Vagina (tissue), 2 donors: ENCODE measurements at regions not wholly inside any gene's neighbourhood (a gene's known extent, or its start where the extent isn't known, plus 50 kb on each side); places are given as distances from the start of the nearest gene placed in this dataset.

Source experiments
- DNase-seq, 2 donors: peaks; one replicate each; pipeline ENCODE4 v3.0.0-alpha.2; 2017; ENCODE audit errors: extremely low spot score in 2 of 2
- H3K27ac ChIP-seq: fragments of 200-600 bp; sonication (generic); one replicate; pipeline ENCODE4 v1.5.1; 2019
- H3K27me3 ChIP-seq: fragments of 200-600 bp; sonication (generic); one replicate; pipeline ENCODE4 v1.5.1; 2019
- H3K36me3 ChIP-seq, 2 donors: fragments of 200-600 bp; sonication (generic); one replicate each; pipeline ENCODE4 v1.5.1; 2017 to 2019
- H3K4me1 ChIP-seq: fragments of 200-600 bp; sonication (generic); one replicate; pipeline ENCODE4 v1.5.1; 2019
- H3K4me3 ChIP-seq, 2 donors: fragments of 200-600 bp; sonication (generic); 1 replicate in 1 of 2; 2 replicates in 1 of 2; pipeline ENCODE4 v1.5.1; 2016 to 2019
- H3K9me3 ChIP-seq: fragments of 200-600 bp; sonication (generic); one replicate; pipeline ENCODE4 v1.5.1; 2019
- POLR2A ChIP-seq, 2 donors: fragments of 450-650 bp; IDR thresholded peaks; one replicate each; pipeline ENCODE4 v1.6.1; 2017; ENCODE audit warnings: antibody characterized with exemption in 2 of 2, mild to moderate bottlenecking in 2 of 2, moderate library complexity in 2 of 2
- POLR2AphosphoS5 ChIP-seq, 2 donors: sonication (generic); formaldehyde crosslinking; IDR thresholded peaks; one replicate each; pipeline ENCODE4 v1.9.0; 2017; ENCODE audit warnings: antibody characterized with exemption in 2 of 2, mild to moderate bottlenecking in 2 of 2, low read depth in 1 of 2; ENCODE audit not compliant: insufficient read depth in 1 of 2
- intact Hi-C: fragments of 100-400 bp; cut with DNase I; formaldehyde crosslinking; loops from one replicate; pipeline ENCODE4 v1.15.1; 2023
- TF ChIP-seq, protein P1 (sequence below), 3 experiments: fragments of 450-650 bp in 2 of 3; fragments of 200-600 bp in 1 of 3; sonication (generic) in 1 of 3; IDR thresholded peaks; one replicate each; pipeline ENCODE4 v1.5.1; 2017 to 2019; ENCODE audit warnings: antibody characterized with exemption in 3 of 3, mild to moderate bottlenecking in 2 of 3, moderate library complexity in 2 of 3

DNA sequence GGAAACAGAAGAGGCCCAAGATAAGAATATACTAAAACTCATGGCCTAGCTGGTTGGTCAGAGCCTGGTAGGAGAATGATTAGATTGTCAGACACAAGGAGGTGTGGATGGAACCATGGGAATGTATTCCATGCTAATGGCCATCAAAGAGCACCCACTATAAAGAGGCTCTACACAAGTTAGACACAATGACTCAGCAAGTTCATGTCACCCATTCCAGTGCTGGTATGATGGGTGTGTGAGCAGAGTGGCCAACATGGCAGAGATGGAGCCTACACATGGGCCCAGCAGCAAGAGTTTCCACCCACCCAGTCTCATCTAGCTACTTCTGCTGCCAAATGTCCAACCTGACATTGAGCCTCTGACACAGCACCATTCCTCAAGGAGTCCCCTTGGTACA lies 97.5 kb upstream of the COG2 start:
- no peak for TF ChIP-seq POLR2A (IDR thresholded peaks at IDR 0.05)
- no peak for TF ChIP-seq POLR2AphosphoS5 (IDR thresholded peaks at IDR 0.05; ENCODE audit: insufficient read depth in 1 of 2, low read depth in 1 of 2)
- TF ChIP-seq, protein P1, sequence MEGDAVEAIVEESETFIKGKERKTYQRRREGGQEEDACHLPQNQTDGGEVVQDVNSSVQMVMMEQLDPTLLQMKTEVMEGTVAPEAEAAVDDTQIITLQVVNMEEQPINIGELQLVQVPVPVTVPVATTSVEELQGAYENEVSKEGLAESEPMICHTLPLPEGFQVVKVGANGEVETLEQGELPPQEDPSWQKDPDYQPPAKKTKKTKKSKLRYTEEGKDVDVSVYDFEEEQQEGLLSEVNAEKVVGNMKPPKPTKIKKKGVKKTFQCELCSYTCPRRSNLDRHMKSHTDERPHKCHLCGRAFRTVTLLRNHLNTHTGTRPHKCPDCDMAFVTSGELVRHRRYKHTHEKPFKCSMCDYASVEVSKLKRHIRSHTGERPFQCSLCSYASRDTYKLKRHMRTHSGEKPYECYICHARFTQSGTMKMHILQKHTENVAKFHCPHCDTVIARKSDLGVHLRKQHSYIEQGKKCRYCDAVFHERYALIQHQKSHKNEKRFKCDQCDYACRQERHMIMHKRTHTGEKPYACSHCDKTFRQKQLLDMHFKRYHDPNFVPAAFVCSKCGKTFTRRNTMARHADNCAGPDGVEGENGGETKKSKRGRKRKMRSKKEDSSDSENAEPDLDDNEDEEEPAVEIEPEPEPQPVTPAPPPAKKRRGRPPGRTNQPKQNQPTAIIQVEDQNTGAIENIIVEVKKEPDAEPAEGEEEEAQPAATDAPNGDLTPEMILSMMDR (IDR thresholded peaks at IDR 0.05): no peak
- intact Hi-C loops: no loop called here
- H3K9me3 ChIP-seq: no peaks in the 10 kb centered on the region
- H3K36me3 ChIP-seq: no peaks in the 10 kb centered on the region
- H3K4me1 ChIP-seq: no peaks in the 10 kb centered on the region
- H3K27ac ChIP-seq: no peak overlapping the region
- H3K4me3 ChIP-seq: no peak overlapping the region
- DNase-seq: no peak
- H3K27me3 ChIP-seq: no peaks in the 10 kb centered on the region

DNA sequence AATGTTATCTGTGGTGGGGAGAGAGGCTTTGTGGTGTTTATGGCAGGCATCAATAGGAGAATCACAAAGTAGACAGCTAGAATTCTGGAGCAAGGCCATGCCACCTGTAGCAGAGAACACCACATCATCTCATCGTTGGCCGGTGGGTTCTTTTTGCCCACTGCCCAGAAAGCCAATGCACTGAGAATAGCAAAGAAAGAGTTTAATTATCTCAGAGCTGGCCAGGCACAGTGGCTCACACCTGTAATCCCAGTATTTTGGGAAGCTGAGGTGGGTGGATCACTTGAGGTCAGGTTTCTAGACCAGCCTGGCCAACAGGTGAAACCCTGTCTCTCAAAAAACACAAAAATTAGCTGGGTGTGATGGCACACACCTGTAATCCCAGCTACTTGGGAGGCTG lies 99.2 kb upstream of the COG2 start:
- Histone ChIP-seq H3K9me3 (no peaks in the 10 kb centered on the region), H3K4me1 (no peaks in the 10 kb centered on the region), H3K4me3 (no peak overlapping the region), H3K27me3 (no peaks in the 10 kb centered on the region), H3K27ac (no peak overlapping the region), H3K36me3 (no peaks in the 10 kb centered on the region)
- TF ChIP-seq POLR2A (IDR thresholded peaks at IDR 0.05) (no peak), POLR2AphosphoS5 (IDR thresholded peaks at IDR 0.05; ENCODE audit: insufficient read depth in 1 of 2, low read depth in 1 of 2) (no peak)
- TF ChIP-seq, protein P1 (IDR thresholded peaks at IDR 0.05): no peak
- DNase-seq: no peak
- intact Hi-C loops: no loop called here

DNA sequence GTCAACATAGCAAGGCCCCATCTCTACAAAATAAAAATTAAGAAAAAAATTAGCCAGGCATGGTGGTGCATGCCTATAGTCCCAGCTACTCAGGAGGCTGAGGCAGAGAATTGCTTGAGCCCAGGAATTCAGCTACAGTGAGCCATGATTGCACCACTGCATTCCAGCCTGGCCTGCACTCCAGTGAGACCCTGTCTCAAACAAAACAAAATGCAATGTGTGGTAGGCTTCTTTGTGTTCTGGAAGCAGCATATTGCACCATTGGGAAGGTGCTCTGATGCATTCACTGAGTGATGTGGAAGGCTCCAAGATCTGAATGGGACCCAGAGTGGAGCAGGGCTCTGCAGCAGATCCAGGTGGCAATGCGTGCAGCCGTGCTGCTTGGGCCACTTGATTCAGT lies 99.6 kb upstream of the COG2 start:
- H3K4me3 ChIP-seq: no peak overlapping the region
- no peaks in the 10 kb centered on the region for H3K36me3 ChIP-seq
- no peak for TF ChIP-seq POLR2AphosphoS5 (IDR thresholded peaks at IDR 0.05; ENCODE audit: insufficient read depth in 1 of 2, low read depth in 1 of 2)
- no peaks in the 10 kb centered on the region for H3K4me1 ChIP-seq
- DNase-seq: no peak
- intact Hi-C loops: no loop called here
- H3K9me3 ChIP-seq: no peaks in the 10 kb centered on the region
- H3K27ac ChIP-seq: no peak overlapping the region
- H3K27me3 ChIP-seq: no peaks in the 10 kb centered on the region

DNA sequence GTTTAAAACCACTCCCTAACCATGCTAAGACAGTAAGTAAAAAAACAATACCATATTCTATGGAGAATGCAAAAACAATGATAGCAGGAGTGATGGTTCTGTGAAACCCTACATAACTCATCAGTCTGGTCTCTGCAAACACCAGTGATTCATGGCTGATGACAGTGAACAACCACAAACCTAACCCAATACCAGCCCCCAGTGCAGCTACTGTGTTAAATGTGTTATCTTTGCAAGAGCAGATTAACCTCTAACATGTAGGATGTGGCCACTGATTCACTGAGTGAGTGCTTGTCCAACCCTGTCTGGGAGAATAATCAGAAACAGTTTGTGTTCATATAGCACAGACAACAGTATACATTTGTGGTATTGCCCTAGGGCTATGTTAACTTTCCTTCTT lies 100.2 kb upstream of the COG2 start:
- Histone ChIP-seq H3K4me1 (no peaks in the 10 kb centered on the region), H3K4me3 (no peak overlapping the region), H3K9me3 (no peaks in the 10 kb centered on the region), H3K27ac (no peak overlapping the region), H3K36me3 (no peaks in the 10 kb centered on the region), H3K27me3 (no peaks in the 10 kb centered on the region)
- intact Hi-C loops: no loop called here
- no peak for DNase-seq
- TF ChIP-seq POLR2AphosphoS5 (IDR thresholded peaks at IDR 0.05; ENCODE audit: insufficient read depth in 1 of 2, low read depth in 1 of 2) (no peak), POLR2A (IDR thresholded peaks at IDR 0.05) (no peak)
- TF ChIP-seq, protein P1 (IDR thresholded peaks at IDR 0.05): no peak

DNA sequence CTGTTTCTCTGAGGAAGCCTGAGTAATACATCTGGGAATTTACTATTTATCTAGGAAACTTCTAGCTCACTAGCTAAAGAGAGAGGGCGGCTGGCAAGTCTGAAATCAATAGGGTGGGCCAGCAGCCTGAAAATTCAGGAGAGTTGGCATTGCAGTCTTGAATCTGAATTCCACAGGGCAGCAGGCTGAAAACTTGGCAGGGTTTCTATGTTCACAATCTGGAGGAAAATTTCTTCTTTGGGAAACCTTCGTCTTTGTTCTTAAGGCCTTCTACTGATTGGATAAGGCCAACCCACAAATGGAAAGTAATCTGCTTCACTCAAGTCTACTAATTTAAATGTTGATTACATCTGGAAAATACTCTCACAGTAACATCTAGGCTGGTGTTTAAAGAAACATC lies 101.0 kb upstream of the COG2 start:
- no peaks in the 10 kb centered on the region for H3K27me3 ChIP-seq
- no peak for DNase-seq
- no peak overlapping the region for H3K27ac ChIP-seq
- H3K4me3 ChIP-seq: no peak overlapping the region
- no peaks in the 10 kb centered on the region for H3K36me3 ChIP-seq
- TF ChIP-seq POLR2A (IDR thresholded peaks at IDR 0.05) (no peak), POLR2AphosphoS5 (IDR thresholded peaks at IDR 0.05; ENCODE audit: insufficient read depth in 1 of 2, low read depth in 1 of 2) (no peak)
- TF ChIP-seq, protein P1 (IDR thresholded peaks at IDR 0.05): no peak
- intact Hi-C loops: no loop called here
- no peaks in the 10 kb centered on the region for H3K9me3 ChIP-seq
- H3K4me1 ChIP-seq: no peaks in the 10 kb centered on the region
